ENCODE measurements at regions not wholly inside any gene's neighbourhood (a gene's known extent, or its start where the extent isn't known, plus 50 kb on each side); places are given as distances from the start of the nearest gene placed in this dataset.

DNA sequence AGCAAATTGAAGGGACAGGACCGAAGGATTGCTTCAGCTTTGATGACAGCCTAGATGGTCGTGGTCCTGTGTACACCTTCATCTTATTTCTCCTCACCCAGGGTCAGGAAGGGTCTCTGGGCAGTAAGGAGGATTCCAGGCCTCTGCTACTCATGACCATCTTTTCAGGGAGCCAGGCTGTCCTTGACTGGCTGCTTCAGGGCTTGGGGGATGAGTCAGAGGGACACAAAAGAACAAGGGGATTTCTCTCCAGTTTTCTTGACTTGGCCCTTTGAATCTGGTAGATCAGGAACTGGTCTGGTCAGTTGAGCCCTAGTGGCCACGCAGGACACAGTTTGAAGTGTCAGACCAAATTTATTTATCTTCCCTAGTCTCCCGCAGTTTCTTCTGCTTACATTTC lies 402.1 kb upstream of the CHD6 start:
- no peaks in the 10 kb centered on the region for H3K27me3 ChIP-seq

DNA sequence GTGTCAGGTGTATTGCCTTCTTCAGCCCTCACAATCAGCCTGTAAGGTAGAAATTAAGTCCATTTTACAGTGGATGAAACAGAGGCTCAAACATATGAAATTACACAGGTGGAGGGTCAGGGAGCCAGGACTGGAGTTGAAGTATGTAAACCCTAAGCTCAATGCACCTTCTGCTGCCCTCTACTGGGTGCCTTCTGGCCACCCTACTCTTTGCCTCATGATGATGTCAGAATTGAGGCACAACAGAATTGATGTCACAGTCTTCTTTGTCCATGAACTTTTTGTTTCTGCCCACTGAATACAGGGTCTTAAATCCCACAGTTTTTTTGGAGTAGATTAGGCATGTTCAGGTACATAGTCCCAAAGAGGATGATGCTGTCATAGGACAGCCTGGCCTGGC lies 400.8 kb upstream of the CHD6 start:
- Histone ChIP-seq H3K36me3 (no peaks in the 10 kb centered on the region), H3K9me3 (no peaks in the 10 kb centered on the region), H3K27ac (no peak overlapping the region), H3K4me1 (no peaks in the 10 kb centered on the region), H3K27me3 (no peaks in the 10 kb centered on the region), H3K9ac (ENCODE audit: low read depth in 2 of 2, low read length in 2 of 2) (no peak overlapping the region), H3K4me3 (no peak overlapping the region)
- TF ChIP-seq, protein P1, sequence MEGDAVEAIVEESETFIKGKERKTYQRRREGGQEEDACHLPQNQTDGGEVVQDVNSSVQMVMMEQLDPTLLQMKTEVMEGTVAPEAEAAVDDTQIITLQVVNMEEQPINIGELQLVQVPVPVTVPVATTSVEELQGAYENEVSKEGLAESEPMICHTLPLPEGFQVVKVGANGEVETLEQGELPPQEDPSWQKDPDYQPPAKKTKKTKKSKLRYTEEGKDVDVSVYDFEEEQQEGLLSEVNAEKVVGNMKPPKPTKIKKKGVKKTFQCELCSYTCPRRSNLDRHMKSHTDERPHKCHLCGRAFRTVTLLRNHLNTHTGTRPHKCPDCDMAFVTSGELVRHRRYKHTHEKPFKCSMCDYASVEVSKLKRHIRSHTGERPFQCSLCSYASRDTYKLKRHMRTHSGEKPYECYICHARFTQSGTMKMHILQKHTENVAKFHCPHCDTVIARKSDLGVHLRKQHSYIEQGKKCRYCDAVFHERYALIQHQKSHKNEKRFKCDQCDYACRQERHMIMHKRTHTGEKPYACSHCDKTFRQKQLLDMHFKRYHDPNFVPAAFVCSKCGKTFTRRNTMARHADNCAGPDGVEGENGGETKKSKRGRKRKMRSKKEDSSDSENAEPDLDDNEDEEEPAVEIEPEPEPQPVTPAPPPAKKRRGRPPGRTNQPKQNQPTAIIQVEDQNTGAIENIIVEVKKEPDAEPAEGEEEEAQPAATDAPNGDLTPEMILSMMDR (IDR thresholded peaks at IDR 0.05), result no peak
- intact Hi-C loops (cut with DNase I), result no loop called here
- no peak for DNase-seq

More for the DNA sequence above, 402.1 kb upstream of the CHD6 start:
- no peaks in the 10 kb centered on the region for H3K9me3 ChIP-seq
- intact Hi-C loops (cut with DNase I), result no loop called here
- no peak overlapping the region for H3K4me3 ChIP-seq
- H3K27ac ChIP-seq, result no peak overlapping the region
- no peak for DNase-seq
- no peak overlapping the region for H3K9ac ChIP-seq (ENCODE audit: low read depth in 2 of 2, low read length in 2 of 2)
- H3K36me3 ChIP-seq, result no peaks in the 10 kb centered on the region
- TF ChIP-seq, protein P1 (IDR thresholded peaks at IDR 0.05), result no peak
- H3K4me1 ChIP-seq, result no peaks in the 10 kb centered on the region

DNA sequence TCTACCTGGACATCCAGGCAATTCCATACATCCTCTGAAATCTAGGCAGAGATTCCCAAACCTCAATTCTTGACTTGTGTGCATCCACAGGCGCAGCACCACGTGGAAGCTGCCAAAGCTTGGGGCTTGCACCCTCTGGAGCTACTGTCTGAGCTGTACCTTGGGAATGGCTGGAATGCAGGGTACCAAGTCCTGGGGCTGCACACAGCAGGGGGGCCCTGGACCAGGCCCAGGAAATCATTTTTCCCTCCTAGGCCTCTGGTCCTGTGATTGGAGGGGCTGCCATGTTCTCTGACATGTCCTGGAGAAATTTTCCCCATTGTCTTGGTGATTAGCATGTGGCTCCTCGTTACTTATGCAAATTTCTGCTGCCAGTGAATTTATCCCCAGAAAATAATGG lies 391.9 kb upstream of the CHD6 start:
- H3K9me3 ChIP-seq, result no peaks in the 10 kb centered on the region
- no peaks in the 10 kb centered on the region for H3K27me3 ChIP-seq
- H3K36me3 ChIP-seq, result no peaks in the 10 kb centered on the region
- no peak for DNase-seq
- no peak overlapping the region for H3K27ac ChIP-seq
- no peaks in the 10 kb centered on the region for H3K4me1 ChIP-seq
- TF ChIP-seq, protein P1 (IDR thresholded peaks at IDR 0.05), result no peak
- intact Hi-C loops (cut with DNase I), result no loop called here
- H3K9ac ChIP-seq (ENCODE audit: low read depth in 2 of 2, low read length in 2 of 2), result no peak overlapping the region
- H3K4me3 ChIP-seq, result no peak overlapping the region

GRCh38 chr20:42007251-42007650 lies 389.1 kb upstream of the CHD6 start:
- Histone ChIP-seq H3K27me3 (no peaks in the 10 kb centered on the region), H3K4me1 (no peaks in the 10 kb centered on the region), H3K27ac (no peak overlapping the region), H3K36me3 (no peaks in the 10 kb centered on the region), H3K4me3 (no peak overlapping the region), H3K9ac (ENCODE audit: low read depth in 2 of 2, low read length in 2 of 2) (no peak overlapping the region), H3K9me3 (no peaks in the 10 kb centered on the region)
- TF ChIP-seq, protein P1 (IDR thresholded peaks at IDR 0.05), result no peak
- DNase-seq, result no peak
- intact Hi-C loops (cut with DNase I), result no loop called here

DNA sequence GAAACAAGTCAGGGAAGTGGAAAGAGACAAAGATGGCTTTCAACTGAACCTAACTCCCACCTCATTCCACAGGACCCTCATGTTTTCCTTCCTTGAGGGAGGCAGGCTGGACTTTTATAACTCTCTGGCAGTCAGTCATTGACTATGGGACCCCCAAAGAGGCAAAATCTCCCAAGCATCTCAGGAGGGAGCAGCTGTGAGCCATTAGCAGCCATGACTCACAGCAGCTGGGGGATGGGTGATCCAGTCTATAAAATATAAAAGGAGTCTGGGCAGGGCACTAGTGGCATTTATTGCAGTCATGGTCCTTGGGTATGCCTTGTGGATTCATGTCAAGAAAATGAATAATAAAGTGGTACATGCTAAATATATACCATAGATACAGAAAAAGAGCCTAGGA lies 387.0 kb upstream of the CHD6 start:
- Histone ChIP-seq H3K4me1 (no peaks in the 10 kb centered on the region), H3K9me3 (no peaks in the 10 kb centered on the region), H3K27me3 (no peaks in the 10 kb centered on the region), H3K36me3 (no peaks in the 10 kb centered on the region), H3K27ac (no peak overlapping the region), H3K4me3 (no peak overlapping the region), H3K9ac (ENCODE audit: low read depth in 2 of 2, low read length in 2 of 2) (no peak overlapping the region)
- TF ChIP-seq, protein P1 (IDR thresholded peaks at IDR 0.05), result no peak
- intact Hi-C loops (cut with DNase I), result no loop called here
- DNase-seq, result no peak

DNA sequence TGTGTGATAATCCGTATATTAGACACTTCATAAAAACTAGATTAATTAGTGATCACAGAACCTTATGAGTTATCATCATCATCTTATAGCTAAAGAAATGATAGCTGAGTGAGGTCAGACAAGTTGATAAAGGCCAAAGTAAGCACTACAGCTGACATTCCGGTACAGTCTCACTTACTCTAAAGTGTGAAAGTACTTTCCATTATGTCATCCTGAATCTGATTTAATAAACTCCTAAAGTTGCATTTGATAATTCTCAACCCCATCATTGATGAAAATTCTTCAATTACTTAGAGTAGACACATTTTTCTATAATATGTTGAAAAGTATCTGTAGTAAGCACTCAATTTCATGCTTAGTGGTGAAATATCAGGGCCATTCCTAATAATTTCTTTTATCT lies 385.2 kb upstream of the CHD6 start:
- Histone ChIP-seq H3K27ac (no peak overlapping the region), H3K9me3 (no peaks in the 10 kb centered on the region), H3K9ac (ENCODE audit: low read depth in 2 of 2, low read length in 2 of 2) (no peak overlapping the region), H3K36me3 (no peaks in the 10 kb centered on the region), H3K4me1 (no peaks in the 10 kb centered on the region), H3K4me3 (no peak overlapping the region), H3K27me3 (no peaks in the 10 kb centered on the region)
- TF ChIP-seq, protein P1 (IDR thresholded peaks at IDR 0.05), result no peak
- DNase-seq, result no peak
- intact Hi-C loops (cut with DNase I), result no loop called here

Data from colonic mucosa (tissue), 4 donors.